ENCODE measurements at regions not wholly inside any gene's neighbourhood (a gene's known extent, or its start where the extent isn't known, plus 50 kb on each side); places are given as distances from the start of the nearest gene placed in this dataset.
A peak's percentile ranks its signal among the peaks of the same experiment; 100 is the strongest.

GRCh38 chr2:182650704-182651103 is 65.4 kb upstream of the DNAJC10 start:
- Histone ChIP-seq H3K9me3 (replicated peaks; ENCODE audit: control insufficient read depth, insufficient read depth, low read length) (no peaks in the 10 kb centered on the region), H3K79me2 (ENCODE audit: control insufficient read depth, insufficient read depth, low read length) (no peaks in the 10 kb centered on the region), H2AFZ (ENCODE audit: control insufficient read depth, low read depth, low read length) (no peak overlapping the region; the same call in 1 of the 2 replicates), H3K4me3 (no peak overlapping the region), H3K27ac (ENCODE audit: control insufficient read depth, insufficient read depth) (no peak overlapping the region), H4K20me1 (ENCODE audit: control insufficient read depth, insufficient read depth) (no peaks in the 10 kb centered on the region), H3K27me3 (replicated peaks in 1 of 2; ENCODE audit: control insufficient read depth in 2 of 2, insufficient read depth in 2 of 2, low read length in 1 of 2) (no peaks in the 10 kb centered on the region; a peak in 1 of 4 replicates), H3K4me1 (ENCODE audit: control insufficient read depth, insufficient read depth, low read length) (no peaks in the 10 kb centered on the region), H3K36me3 (ENCODE audit: control insufficient read depth in 2 of 2, insufficient read depth in 2 of 2, low read length in 1 of 2) (no peaks in the 10 kb centered on the region), H3K4me2 (ENCODE audit: control insufficient read depth, insufficient read depth) (peak overlapping the region; percentile 41), H3K9ac (ENCODE audit: control insufficient read depth, insufficient read depth, low read length) (no peak overlapping the region)
- WGBS (ENCODE audit: insufficient coverage, insufficient replicate concordance, low lambda C conversion rate, missing lambda C conversion rate) = 60% methylated on average over 4 of the region's 4 CpGs
- in situ Hi-C loops (cut with MboI) (loop anchor here (5.0 to 10.0 kb wide), 4 partner anchors 334 to 906 kb away; no protein-coding TSS in a partner anchor), intact Hi-C loops (cut with micrococcal nuclease; ENCODE audit: unreplicated experiment) (loop anchor here (5.0 to 10.0 kb wide), 2 partner anchors 676 to 908 kb away; no protein-coding TSS in a partner anchor)
- ChIA-PET CTCF (interaction anchor here (2.4 to 2.6 kb wide), 2 partner anchors 10 to 465 kb away, joined by 9 to 18 read pairs; no protein-coding TSS in a partner anchor), POLR2A (no interaction called here), RAD21 (ENCODE audit: unreplicated experiment) (interaction anchor here (1.6 kb wide), 1 partner anchor 411 kb away, joined by 7 read pairs; no protein-coding TSS in a partner anchor), SMC1A (ENCODE audit: uncharacterized antibody, unreplicated experiment) (interaction anchor here (1.4 kb wide), 1 partner anchor 329 kb away, joined by 7 read pairs; no protein-coding TSS in a partner anchor)
- no TSS peak for BruUV-seq (replicated peaks)
- FAIRE-seq = peak; percentile 13
- DNase-seq (ENCODE audit: low read depth, low spot score) = no peak
- ATAC-seq = peak; percentile 30
- TF ChIP-seq, protein P1, sequence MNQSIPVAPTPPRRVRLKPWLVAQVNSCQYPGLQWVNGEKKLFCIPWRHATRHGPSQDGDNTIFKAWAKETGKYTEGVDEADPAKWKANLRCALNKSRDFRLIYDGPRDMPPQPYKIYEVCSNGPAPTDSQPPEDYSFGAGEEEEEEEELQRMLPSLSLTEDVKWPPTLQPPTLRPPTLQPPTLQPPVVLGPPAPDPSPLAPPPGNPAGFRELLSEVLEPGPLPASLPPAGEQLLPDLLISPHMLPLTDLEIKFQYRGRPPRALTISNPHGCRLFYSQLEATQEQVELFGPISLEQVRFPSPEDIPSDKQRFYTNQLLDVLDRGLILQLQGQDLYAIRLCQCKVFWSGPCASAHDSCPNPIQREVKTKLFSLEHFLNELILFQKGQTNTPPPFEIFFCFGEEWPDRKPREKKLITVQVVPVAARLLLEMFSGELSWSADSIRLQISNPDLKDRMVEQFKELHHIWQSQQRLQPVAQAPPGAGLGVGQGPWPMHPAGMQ (IDR thresholded peaks at IDR 0.05; ENCODE audit: borderline replicate concordance) = no peak
- no peak for TF ChIP-seq SMAD5 (IDR thresholded peaks at IDR 0.05; ENCODE audit: low read depth)
- TF ChIP-seq IRF3 (IDR thresholded peaks at IDR 0.05) = no peak
- no peak for TF ChIP-seq CUX1 (IDR thresholded peaks at IDR 0.05; ENCODE audit: insufficient replicate concordance, low read depth, low read length)
- no peak for TF ChIP-seq ZNF207 (IDR thresholded peaks at IDR 0.05; ENCODE audit: borderline replicate concordance)
- TF ChIP-seq CTCF (IDR thresholded peaks at IDR 0.05 in 2 of 3, conservative IDR thresholded peaks at IDR 0.05 in 1 of 3; ENCODE audit: control insufficient read depth in 2 of 3, extremely low read depth in 1 of 3, insufficient read depth in 1 of 3, low read depth in 3 of 3, low read length in 3 of 3) = peak; percentile 30 to 44 (median 43); a peak in 5 of 6 replicates
- no peak for TF ChIP-seq DPF2 (IDR thresholded peaks at IDR 0.05)
- TF ChIP-seq SMC3 (IDR thresholded peaks at IDR 0.05; ENCODE audit: borderline replicate concordance, low read length) = peak; percentile 39; the same call in 1 of the 2 replicates
- no peak for TF ChIP-seq MAX (IDR thresholded peaks at IDR 0.05; ENCODE audit: low read depth, low read length)
- no peak for TF ChIP-seq SUZ12 (IDR thresholded peaks at IDR 0.05; ENCODE audit: unreplicated experiment)
- no peak for TF ChIP-seq USF2 (IDR thresholded peaks at IDR 0.05; ENCODE audit: borderline replicate concordance, low read depth, low read length)
- TF ChIP-seq RAD21 (IDR thresholded peaks at IDR 0.05; ENCODE audit: insufficient read depth, low read depth, low read length) = peak; percentile 61
- no peak for TF ChIP-seq SMARCA5 (IDR thresholded peaks at IDR 0.05)

All from GM12878 (cell line).